Panc1 (cell line): ENCODE measurements at regions not wholly inside any gene's neighbourhood (a gene's known extent, or its start where the extent isn't known, plus 50 kb on each side); places are given as distances from the start of the nearest gene placed in this dataset.

ENCODE experiments used
- ATAC-seq: fragments of 200-7000 bp; cut with Tn5 transposase; 2 replicates; pipeline ENCODE4 v1.9.1; 2020; ENCODE audit warnings: mild to moderate bottlenecking, moderate library complexity
- BruUV-seq: library from RNA; stranded (reverse); fragments of 400-500 nt; replicated peaks from 2 replicates; lab custom pipeline; 2021; lab: Mats Ljungman, UMichigan
- CTCF ChIA-PET: fragments of 300-600 bp; sonication (Branson Sonifier 250); formaldehyde crosslinking; loops from one replicate; lab custom pipeline; 2022; ENCODE audit warnings: antibody characterized with exemption; lab: Charles Lee
- POLR2A ChIA-PET: fragments of 300-600 bp; sonication (Branson Sonifier 250); formaldehyde crosslinking; loops from one replicate; lab custom pipeline; 2022; ENCODE audit warnings: antibody characterized with exemption; lab: Charles Lee
- DNase-seq: peaks from one replicate; pipeline ENCODE4 v3.0.0-alpha.2; 2010; ENCODE audit warnings: low read depth, low spot score
- H3K27ac ChIP-seq: 2 replicates; pipeline ENCODE4 v1.5.1; 2011; ENCODE audit warnings: mild to moderate bottlenecking, low read length, inconsistent platforms
- H3K27me3 ChIP-seq: fragments of 200-500 bp; sonication (Bioruptor generic); 2 replicates; pipeline ENCODE4 v1.6.0; 2014; ENCODE audit warnings: low read length, inconsistent platforms; ENCODE audit not compliant: control insufficient read depth, insufficient read depth
- H3K36me3 ChIP-seq: fragments of 200-500 bp; sonication (Bioruptor generic); 2 replicates; pipeline ENCODE4 v1.5.1; 2014; ENCODE audit warnings: inconsistent platforms, mild to moderate bottlenecking, low read length, moderate library complexity; ENCODE audit not compliant: control insufficient read depth, insufficient read depth
- H3K4me1 ChIP-seq: 2 replicates; pipeline ENCODE4 v1.5.1; 2011; ENCODE audit warnings: inconsistent platforms, mild to moderate bottlenecking, low read length, moderate library complexity; ENCODE audit not compliant: control insufficient read depth, insufficient read depth
- H3K4me3 ChIP-seq, 2 experiments: 2 replicates each; pipeline ENCODE4 v1.5.1; 2011 to 2012; ENCODE audit warnings: low read depth in 2 of 2, low read length in 2 of 2, mild to moderate bottlenecking in 2 of 2, inconsistent platforms in 1 of 2, moderate library complexity in 1 of 2
- H3K9me3 ChIP-seq: fragments of 200-500 bp; sonication (Bioruptor generic); 2 replicates; pipeline ENCODE4 v1.5.1; 2014; ENCODE audit warnings: low read depth, mild to moderate bottlenecking, inconsistent platforms, low read length, moderate library complexity; ENCODE audit not compliant: control insufficient read depth, insufficient read depth
- CTCF ChIP-seq: fragments of 450-650 bp; IDR thresholded peaks from 2 replicates; pipeline ENCODE4 v1.5.1; 2017; ENCODE audit warnings: mild to moderate bottlenecking
- POLR2AphosphoS5 ChIP-seq: IDR thresholded peaks from 2 replicates; pipeline ENCODE4 v1.6.1; 2012; ENCODE audit warnings: mild to moderate bottlenecking, low read depth, low read length, moderate library complexity
- REST ChIP-seq, 2 experiments: IDR thresholded peaks; 2 replicates each; pipeline ENCODE4 v1.6.1; 2011 to 2012; ENCODE audit warnings: low read depth in 2 of 2, control low read depth in 1 of 2, low read length in 1 of 2, mild to moderate bottlenecking in 1 of 2, moderate library complexity in 1 of 2; ENCODE audit not compliant: insufficient read depth in 1 of 2
- SIN3A ChIP-seq: IDR thresholded peaks from 2 replicates; pipeline ENCODE4 v1.6.1; 2012; ENCODE audit warnings: low read depth, mild to moderate bottlenecking, low read length, moderate library complexity, borderline replicate concordance; ENCODE audit not compliant: insufficient read depth
- TCF7L2 ChIP-seq: IDR thresholded peaks from 2 replicates; pipeline ENCODE4 v1.6.1; 2011; ENCODE audit warnings: mild to moderate bottlenecking, low read depth, low read length, inconsistent platforms
- in situ Hi-C: cut with HindIII; loops from 2 replicates; pipeline ENCODE4 v1.10.0; 2016; ENCODE audit warnings: low sequenced_read_pairs, low pct_unique_long_range_greater_than_20kb
- intact Hi-C: fragments of 100-400 bp; cut with micrococcal nuclease; formaldehyde crosslinking; loops from one replicate; pipeline ENCODE4 v1.10.0; 2022; ENCODE audit not compliant: unreplicated experiment

- Histone ChIP-seq H3K27me3 (no peaks in the 10 kb centered on the region), H3K27ac (no peak overlapping the region), H3K9me3 (no peaks in the 10 kb centered on the region), H3K4me3 (no peak overlapping the region), H3K36me3 (no peaks in the 10 kb centered on the region), H3K4me1 (no peaks in the 10 kb centered on the region)
- ChIA-PET CTCF (no interaction called here), POLR2A (no interaction called here)
- in situ Hi-C loops (no loop called here), intact Hi-C loops (no loop called here)
- ATAC-seq (no peak), DNase-seq (no peak)
- no peak for TF ChIP-seq TCF7L2
- no peak for TF ChIP-seq REST (IDR thresholded peaks at IDR 0.05; ENCODE audit: insufficient read depth in 1 of 2, low read depth in 2 of 2, low read length in 1 of 2)
- TF ChIP-seq CTCF: no peak
- no peak for TF ChIP-seq SIN3A
- no peak for TF ChIP-seq POLR2AphosphoS5
- BruUV-seq: no TSS peak
These were observed 241.2 kb upstream of the SAMSN1 start for GRCh38 chr21:14787312-14787711.

- ATAC-seq (no peak), DNase-seq (no peak)
- in situ Hi-C loops: no loop called here
- ChIA-PET CTCF (no interaction called here), POLR2A (no interaction called here)
- no peaks in the 10 kb centered on the region for H3K27me3 ChIP-seq
- no peak overlapping the region for H3K4me3 ChIP-seq
- no peaks in the 10 kb centered on the region for H3K36me3 ChIP-seq
- no peaks in the 10 kb centered on the region for H3K4me1 ChIP-seq
- H3K9me3 ChIP-seq: no peaks in the 10 kb centered on the region
- TF ChIP-seq REST (IDR thresholded peaks at IDR 0.05; ENCODE audit: insufficient read depth in 1 of 2, low read depth in 2 of 2, low read length in 1 of 2) (no peak), TCF7L2 (no peak), CTCF (no peak), SIN3A (no peak), POLR2AphosphoS5 (no peak)
- intact Hi-C loops: no loop called here
- no peak overlapping the region for H3K27ac ChIP-seq
- no TSS peak for BruUV-seq
These were observed 239.6 kb upstream of the SAMSN1 start for GRCh38 chr21:14785679-14786078.
